Ishikawa (cell line): ENCODE measurements at regions not wholly inside any gene's neighbourhood (a gene's known extent, or its start where the extent isn't known, plus 50 kb on each side); places are given as distances from the start of the nearest gene placed in this dataset.

Source experiments
- CEBPB ChIP-seq: IDR thresholded peaks from 2 replicates; pipeline ENCODE4 v1.6.1; 2012
- CREB1 ChIP-seq: IDR thresholded peaks from 2 replicates; pipeline ENCODE4 v1.6.1; 2012; ENCODE audit warnings: low read depth
- EGR1 ChIP-seq: IDR thresholded peaks from 2 replicates; pipeline ENCODE4 v1.6.1; 2012
- EP300 ChIP-seq: IDR thresholded peaks from 2 replicates; pipeline ENCODE4 v1.6.1; 2012; ENCODE audit warnings: borderline replicate concordance
- FOXM1 ChIP-seq: IDR thresholded peaks from 2 replicates; pipeline ENCODE4 v1.6.1; 2012; ENCODE audit warnings: low read depth, borderline replicate concordance
- MAX ChIP-seq: IDR thresholded peaks from 2 replicates; pipeline ENCODE4 v1.6.1; 2012
- NFIC ChIP-seq: IDR thresholded peaks from 2 replicates; pipeline ENCODE4 v1.6.1; 2012
- RAD21 ChIP-seq: IDR thresholded peaks from 2 replicates; pipeline ENCODE4 v1.6.1; 2012; ENCODE audit warnings: low read depth
- REST ChIP-seq: IDR thresholded peaks from 2 replicates; pipeline ENCODE4 v1.6.1; 2012; ENCODE audit warnings: low read depth, mild to moderate bottlenecking
- TAF1 ChIP-seq: IDR thresholded peaks from 2 replicates; pipeline ENCODE4 v1.6.1; 2012; ENCODE audit warnings: low read depth, mild to moderate bottlenecking
- TCF12 ChIP-seq: IDR thresholded peaks from 2 replicates; pipeline ENCODE4 v1.6.1; 2012; ENCODE audit warnings: low read depth
- TEAD4 ChIP-seq: IDR thresholded peaks from 2 replicates; pipeline ENCODE4 v1.6.1; 2012
- USF1 ChIP-seq: IDR thresholded peaks from 2 replicates; pipeline ENCODE4 v1.6.1; 2012
- YY1 ChIP-seq: IDR thresholded peaks from 2 replicates; pipeline ENCODE4 v1.6.1; 2012; ENCODE audit warnings: low read depth
- ZBTB7A ChIP-seq: IDR thresholded peaks from 2 replicates; pipeline ENCODE4 v1.6.1; 2012; ENCODE audit warnings: low read depth

- no peak for TF ChIP-seq FOXM1
- TF ChIP-seq ZBTB7A: no peak
- no peak for TF ChIP-seq NFIC
Observed at GRCh38 chr4:126037231-126037630, 722.5 kb downstream of the FAT4 start.

GRCh38 chr4:126038502-126039144 lies 723.9 kb downstream of the FAT4 start:
- TF ChIP-seq EGR1 (no peak), REST (no peak)

- TF ChIP-seq TCF12: no peak
- TF ChIP-seq CREB1: no peak
- no peak for TF ChIP-seq REST
- TF ChIP-seq ZBTB7A: no peak
- TF ChIP-seq USF1: no peak
- no peak for TF ChIP-seq TEAD4
- TF ChIP-seq TAF1: no peak
- TF ChIP-seq NFIC: no peak
- no peak for TF ChIP-seq FOXM1
- no peak for TF ChIP-seq EGR1
- TF ChIP-seq YY1: no peak
- no peak for TF ChIP-seq CEBPB
- TF ChIP-seq RAD21: no peak
- no peak for TF ChIP-seq EP300
- no peak for TF ChIP-seq MAX
Observed at GRCh38 chr4:126046081-126046614, 731.4 kb downstream of the FAT4 start.

GRCh38 chr4:126047114-126047513 lies 732.4 kb downstream of the FAT4 start:
- no peak for TF ChIP-seq NFIC
- no peak for TF ChIP-seq EP300
- no peak for TF ChIP-seq EGR1
- TF ChIP-seq MAX: no peak
- no peak for TF ChIP-seq RAD21
- TF ChIP-seq CREB1: no peak
- no peak for TF ChIP-seq FOXM1

- peak; percentile 45; the same call in 1 of the 2 replicates for TF ChIP-seq TEAD4
- TF ChIP-seq EGR1: no peak
Observed at GRCh38 chr4:126051689-126052424, 737.1 kb downstream of the FAT4 start.

GRCh38 chr4:126056116-126056650 lies 741.4 kb downstream of the FAT4 start:
- TF ChIP-seq TCF12 (no peak), FOXM1 (no peak), REST (no peak), ZBTB7A (no peak), NFIC (no peak), TEAD4 (no peak), MAX (no peak), CREB1 (no peak), RAD21 (no peak)
